Osteocyte (in vitro differentiated cells): ENCODE measurements at regions not wholly inside any gene's neighbourhood (a gene's known extent, or its start where the extent isn't known, plus 50 kb on each side); places are given as distances from the start of the nearest gene placed in this dataset.

Experiments used
- DNase-seq: peaks from one replicate; pipeline ENCODE4 v3.0.0; 2021; ENCODE audit warnings: mixed read lengths; ENCODE audit not compliant: unreplicated experiment; ENCODE audit errors: extremely low spot score
- H3K27ac Mint-ChIP-seq: one replicate; pipeline ENCODE4 v1.8.0; 2021; ENCODE audit warnings: mild to moderate bottlenecking, mixed read lengths; ENCODE audit not compliant: unreplicated experiment
- H3K27me3 Mint-ChIP-seq: one replicate; pipeline ENCODE4 v1.8.0; 2021; ENCODE audit warnings: mixed read lengths; ENCODE audit not compliant: unreplicated experiment
- H3K36me3 Mint-ChIP-seq: one replicate; pipeline ENCODE4 v1.8.0; 2021; ENCODE audit warnings: mixed read lengths; ENCODE audit not compliant: unreplicated experiment
- H3K4me1 Mint-ChIP-seq: one replicate; pipeline ENCODE4 v1.8.0; 2021; ENCODE audit warnings: mixed read lengths; ENCODE audit not compliant: unreplicated experiment
- H3K4me3 Mint-ChIP-seq: one replicate; pipeline ENCODE4 v1.8.0; 2021; ENCODE audit warnings: mild to moderate bottlenecking, moderate library complexity, mixed read lengths; ENCODE audit not compliant: unreplicated experiment
- H3K9me3 Mint-ChIP-seq: one replicate; pipeline ENCODE4 v1.8.0; 2021; ENCODE audit warnings: mixed read lengths; ENCODE audit not compliant: unreplicated experiment
- TF ChIP-seq, protein P1 (sequence below): fragments of 200-600 bp; sonication (generic); IDR thresholded peaks from 2 replicates; pipeline ENCODE4 v1.5.0; 2021; ENCODE audit warnings: antibody characterized with exemption, mild to moderate bottlenecking, moderate library complexity

DNA sequence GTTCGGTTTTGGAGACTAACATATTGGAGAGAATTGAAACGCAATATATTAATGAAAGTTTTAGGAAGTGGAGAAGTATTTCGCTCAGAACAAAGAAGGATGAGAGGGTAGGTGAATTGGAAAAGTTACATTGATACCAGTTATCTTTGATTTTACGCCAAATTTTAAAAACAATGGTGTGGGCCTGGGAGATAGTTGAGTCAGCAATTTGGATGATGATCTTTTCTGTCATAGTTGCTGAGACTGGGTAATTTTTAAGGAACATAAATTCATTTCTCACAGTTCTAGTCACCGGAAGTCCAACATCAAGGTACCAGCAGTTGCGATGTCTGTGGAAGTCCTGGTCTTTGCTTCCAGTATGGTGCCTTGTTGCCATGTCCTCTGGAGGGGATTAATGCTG lies 644.8 kb upstream of the LCORL start:
- TF ChIP-seq, protein P1, sequence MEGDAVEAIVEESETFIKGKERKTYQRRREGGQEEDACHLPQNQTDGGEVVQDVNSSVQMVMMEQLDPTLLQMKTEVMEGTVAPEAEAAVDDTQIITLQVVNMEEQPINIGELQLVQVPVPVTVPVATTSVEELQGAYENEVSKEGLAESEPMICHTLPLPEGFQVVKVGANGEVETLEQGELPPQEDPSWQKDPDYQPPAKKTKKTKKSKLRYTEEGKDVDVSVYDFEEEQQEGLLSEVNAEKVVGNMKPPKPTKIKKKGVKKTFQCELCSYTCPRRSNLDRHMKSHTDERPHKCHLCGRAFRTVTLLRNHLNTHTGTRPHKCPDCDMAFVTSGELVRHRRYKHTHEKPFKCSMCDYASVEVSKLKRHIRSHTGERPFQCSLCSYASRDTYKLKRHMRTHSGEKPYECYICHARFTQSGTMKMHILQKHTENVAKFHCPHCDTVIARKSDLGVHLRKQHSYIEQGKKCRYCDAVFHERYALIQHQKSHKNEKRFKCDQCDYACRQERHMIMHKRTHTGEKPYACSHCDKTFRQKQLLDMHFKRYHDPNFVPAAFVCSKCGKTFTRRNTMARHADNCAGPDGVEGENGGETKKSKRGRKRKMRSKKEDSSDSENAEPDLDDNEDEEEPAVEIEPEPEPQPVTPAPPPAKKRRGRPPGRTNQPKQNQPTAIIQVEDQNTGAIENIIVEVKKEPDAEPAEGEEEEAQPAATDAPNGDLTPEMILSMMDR = no peak
- no peaks in the 10 kb centered on the region for H3K36me3 Mint-ChIP-seq
- peaks cover 5% of the 10 kb centered on the region for H3K9me3 Mint-ChIP-seq
- H3K27ac Mint-ChIP-seq = no peak overlapping the region
- H3K4me1 Mint-ChIP-seq = no peaks in the 10 kb centered on the region
- DNase-seq = no peak
- no peaks in the 10 kb centered on the region for H3K27me3 Mint-ChIP-seq
- no peak overlapping the region for H3K4me3 Mint-ChIP-seq

DNA sequence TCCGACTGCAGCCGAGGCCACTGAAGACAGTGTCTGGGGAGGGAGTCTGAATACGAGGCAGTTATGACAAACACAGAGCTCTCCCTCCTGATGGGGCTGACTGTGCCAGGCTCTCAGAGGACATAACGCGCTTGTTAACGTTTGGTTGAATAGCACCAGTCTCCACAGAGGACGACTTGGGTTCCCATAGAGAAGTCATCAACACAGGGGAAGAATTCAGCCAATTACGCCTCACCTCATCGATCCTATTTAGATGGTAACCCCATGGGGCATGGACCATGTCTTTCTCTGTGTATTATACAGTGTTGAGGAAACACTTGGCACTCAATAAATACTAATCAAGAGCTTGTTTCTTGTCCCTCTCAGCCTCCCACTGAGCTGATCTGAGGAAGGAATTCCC lies 642.6 kb upstream of the LCORL start:
- Mint-ChIP-seq H3K4me3 (no peak overlapping the region), H3K27ac (no peak overlapping the region), H3K27me3 (no peaks in the 10 kb centered on the region), H3K4me1 (no peaks in the 10 kb centered on the region), H3K36me3 (no peaks in the 10 kb centered on the region), H3K9me3 (peaks cover 5% of the 10 kb centered on the region)
- no peak for DNase-seq
- TF ChIP-seq, protein P1 = no peak

DNA sequence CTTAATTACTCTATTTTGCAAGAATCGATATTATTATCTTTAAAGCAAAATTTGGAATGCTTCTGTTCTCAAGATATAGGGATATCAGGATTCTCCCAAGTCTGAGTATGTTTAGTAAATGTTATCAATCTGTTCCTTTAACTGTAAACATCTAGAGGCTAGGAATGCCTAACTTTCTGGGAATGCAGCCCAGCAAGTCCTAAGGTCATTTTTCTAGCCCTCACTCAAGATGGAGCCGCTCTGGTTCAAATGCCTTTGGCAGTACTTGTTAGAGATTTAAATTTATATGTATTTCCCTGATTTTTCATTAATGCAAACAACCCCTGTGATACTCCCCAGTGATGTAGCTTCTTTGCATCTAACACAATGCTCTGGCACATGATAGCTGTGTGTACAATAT lies 623.8 kb upstream of the LCORL start:
- H3K9me3 Mint-ChIP-seq = peaks cover 18% of the 10 kb centered on the region
- H3K36me3 Mint-ChIP-seq = no peaks in the 10 kb centered on the region
- H3K27ac Mint-ChIP-seq = no peak overlapping the region
- no peaks in the 10 kb centered on the region for H3K27me3 Mint-ChIP-seq
- TF ChIP-seq, protein P1 = no peak
- H3K4me1 Mint-ChIP-seq = no peaks in the 10 kb centered on the region
- H3K4me3 Mint-ChIP-seq = no peak overlapping the region
- no peak for DNase-seq

DNA sequence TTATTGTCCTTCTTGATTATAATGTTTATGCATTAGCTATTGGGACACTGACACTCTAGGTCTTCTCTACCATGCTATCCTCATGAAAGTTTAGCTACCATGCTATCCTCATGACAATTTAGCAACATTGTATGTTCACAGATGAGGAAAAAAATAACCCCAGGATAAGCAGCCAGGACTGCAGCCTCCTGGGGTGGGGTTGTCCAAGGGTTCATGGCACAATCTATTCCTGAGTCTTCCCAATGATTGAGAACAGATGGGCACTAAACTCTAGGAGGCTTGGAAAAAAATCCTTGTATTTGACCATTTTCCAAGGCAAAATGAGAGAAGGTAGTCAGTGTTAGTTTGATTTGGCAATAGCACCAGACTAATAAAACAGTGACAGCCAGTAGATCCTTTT lies 619.8 kb upstream of the LCORL start:
- H3K27ac Mint-ChIP-seq = no peak overlapping the region
- no peaks in the 10 kb centered on the region for H3K4me1 Mint-ChIP-seq
- H3K27me3 Mint-ChIP-seq = no peaks in the 10 kb centered on the region
- TF ChIP-seq, protein P1 = no peak
- peaks cover 12% of the 10 kb centered on the region for H3K9me3 Mint-ChIP-seq
- no peaks in the 10 kb centered on the region for H3K36me3 Mint-ChIP-seq
- no peak for DNase-seq
- no peak overlapping the region for H3K4me3 Mint-ChIP-seq

DNA sequence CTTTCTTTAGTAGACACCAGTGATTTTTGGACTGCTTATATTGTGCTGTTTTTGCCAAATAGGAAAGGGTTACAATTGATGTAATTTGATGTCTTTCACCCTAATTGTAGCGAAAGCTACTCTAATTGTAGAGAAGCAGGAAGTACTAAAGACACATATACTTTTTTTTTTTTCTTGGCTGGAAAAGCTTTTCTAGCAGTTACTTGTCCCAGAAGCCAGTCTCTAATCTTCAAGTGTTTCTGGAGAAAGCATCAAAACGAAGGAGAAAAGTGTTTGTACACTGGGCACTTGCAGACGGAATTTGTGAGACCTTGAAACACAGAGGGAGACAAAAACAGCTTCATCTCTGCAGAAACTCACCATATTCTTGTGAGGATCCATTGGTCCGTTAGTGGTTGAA lies 616.5 kb upstream of the LCORL start:
- no peak for DNase-seq
- no peak overlapping the region for H3K4me3 Mint-ChIP-seq
- no peaks in the 10 kb centered on the region for H3K36me3 Mint-ChIP-seq
- no peaks in the 10 kb centered on the region for H3K4me1 Mint-ChIP-seq
- H3K9me3 Mint-ChIP-seq = peaks cover 12% of the 10 kb centered on the region
- no peak overlapping the region for H3K27ac Mint-ChIP-seq
- TF ChIP-seq, protein P1 = no peak
- no peaks in the 10 kb centered on the region for H3K27me3 Mint-ChIP-seq
